Ascending aorta (tissue), 2 donors: ENCODE measurements at regions not wholly inside any gene's neighbourhood (a gene's known extent, or its start where the extent isn't known, plus 50 kb on each side); places are given as distances from the start of the nearest gene placed in this dataset.

Experiments used
- DNase-seq, 2 donors: peaks; one replicate each; pipeline ENCODE4 v3.0.0-alpha.2; 2019; ENCODE audit warnings: low spot score in 2 of 2
- H3K27ac ChIP-seq, 2 donors: fragments of 200-600 bp; sonication (generic); one replicate each; pipeline ENCODE4 v1.5.1; 2016 to 2017; ENCODE audit warnings: mild to moderate bottlenecking in 1 of 2
- H3K27me3 ChIP-seq: fragments of 200-600 bp; sonication (generic); one replicate; pipeline ENCODE4 v1.5.1; 2017
- H3K36me3 ChIP-seq, 2 donors: fragments of 200-600 bp; sonication (generic); one replicate each; pipeline ENCODE4 v1.5.1; 2016
- H3K4me1 ChIP-seq, 2 donors: fragments of 200-600 bp; sonication (generic); one replicate each; pipeline ENCODE4 v1.5.1; 2016 to 2017; ENCODE audit warnings: mild to moderate bottlenecking in 1 of 2
- H3K4me3 ChIP-seq, 2 donors: fragments of 200-600 bp; sonication (generic); one replicate each; pipeline ENCODE4 v1.5.1; 2016 to 2017; ENCODE audit warnings: mild to moderate bottlenecking in 1 of 2
- H3K9me3 ChIP-seq, 2 donors: fragments of 200-600 bp; sonication (generic); one replicate each; pipeline ENCODE4 v1.5.1; 2016
- intact Hi-C: fragments of 100-400 bp; cut with DNase I; formaldehyde crosslinking; loops from one replicate; pipeline ENCODE4 v1.15.1; 2023
- TF ChIP-seq, protein P1 (sequence below), 3 experiments: fragments of 200-600 bp in 2 of 3; fragments of 450-650 bp in 1 of 3; sonication (generic) in 2 of 3; IDR thresholded peaks; one replicate each; pipeline ENCODE4 v1.5.1; 2016 to 2019; ENCODE audit warnings: antibody characterized with exemption in 3 of 3, mild to moderate bottlenecking in 1 of 3, moderate library complexity in 1 of 3

GRCh38 chr4:31999848-32000247, 1279.7 kb downstream of the PCDH7 start:
- Histone ChIP-seq H3K9me3 (no peaks in the 10 kb centered on the region), H3K4me1 (no peaks in the 10 kb centered on the region), H3K27ac (no peak overlapping the region), H3K27me3 (no peaks in the 10 kb centered on the region), H3K36me3 (no peaks in the 10 kb centered on the region), H3K4me3 (no peak overlapping the region)
- TF ChIP-seq, protein P1, sequence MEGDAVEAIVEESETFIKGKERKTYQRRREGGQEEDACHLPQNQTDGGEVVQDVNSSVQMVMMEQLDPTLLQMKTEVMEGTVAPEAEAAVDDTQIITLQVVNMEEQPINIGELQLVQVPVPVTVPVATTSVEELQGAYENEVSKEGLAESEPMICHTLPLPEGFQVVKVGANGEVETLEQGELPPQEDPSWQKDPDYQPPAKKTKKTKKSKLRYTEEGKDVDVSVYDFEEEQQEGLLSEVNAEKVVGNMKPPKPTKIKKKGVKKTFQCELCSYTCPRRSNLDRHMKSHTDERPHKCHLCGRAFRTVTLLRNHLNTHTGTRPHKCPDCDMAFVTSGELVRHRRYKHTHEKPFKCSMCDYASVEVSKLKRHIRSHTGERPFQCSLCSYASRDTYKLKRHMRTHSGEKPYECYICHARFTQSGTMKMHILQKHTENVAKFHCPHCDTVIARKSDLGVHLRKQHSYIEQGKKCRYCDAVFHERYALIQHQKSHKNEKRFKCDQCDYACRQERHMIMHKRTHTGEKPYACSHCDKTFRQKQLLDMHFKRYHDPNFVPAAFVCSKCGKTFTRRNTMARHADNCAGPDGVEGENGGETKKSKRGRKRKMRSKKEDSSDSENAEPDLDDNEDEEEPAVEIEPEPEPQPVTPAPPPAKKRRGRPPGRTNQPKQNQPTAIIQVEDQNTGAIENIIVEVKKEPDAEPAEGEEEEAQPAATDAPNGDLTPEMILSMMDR (IDR thresholded peaks at IDR 0.05), result no peak
- intact Hi-C loops, result no loop called here
- no peak for DNase-seq

DNA sequence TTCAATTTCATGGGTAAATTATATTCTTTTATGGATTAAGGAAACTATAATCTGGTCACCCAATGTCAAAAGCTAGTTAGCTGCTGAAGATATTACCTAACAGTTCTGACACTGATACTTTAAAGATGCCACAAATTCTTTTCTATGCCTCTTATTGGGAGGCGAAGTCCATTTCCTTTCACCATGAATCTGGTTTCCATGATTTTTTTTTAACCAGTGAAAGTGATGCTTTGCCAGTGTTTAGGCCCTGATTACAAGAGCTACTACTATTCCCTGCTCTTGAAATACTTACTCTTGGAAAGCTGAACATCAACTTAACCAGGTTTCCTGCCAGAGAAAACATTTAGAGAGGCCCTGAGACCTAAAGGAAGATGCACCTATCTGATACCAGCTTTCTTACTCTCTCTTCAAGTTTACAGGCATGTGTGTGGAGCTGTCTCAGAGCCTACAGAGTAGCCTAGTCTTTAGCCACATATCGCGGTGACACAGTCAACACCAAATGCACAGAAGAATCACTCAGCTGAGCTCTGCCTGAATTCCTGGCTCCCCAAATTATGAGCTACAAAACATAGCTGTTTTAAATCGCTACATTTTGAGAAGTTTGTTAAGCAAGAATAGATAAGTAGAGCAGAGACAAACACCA, 1280.8 kb downstream of the PCDH7 start:
- TF ChIP-seq, protein P1 (IDR thresholded peaks at IDR 0.05), result no peak
- H3K9me3 ChIP-seq, result no peaks in the 10 kb centered on the region
- H3K27ac ChIP-seq, result no peak overlapping the region
- H3K27me3 ChIP-seq, result no peaks in the 10 kb centered on the region
- intact Hi-C loops, result no loop called here
- no peaks in the 10 kb centered on the region for H3K36me3 ChIP-seq
- no peak overlapping the region for H3K4me3 ChIP-seq
- no peaks in the 10 kb centered on the region for H3K4me1 ChIP-seq
- DNase-seq, result no peak

DNA sequence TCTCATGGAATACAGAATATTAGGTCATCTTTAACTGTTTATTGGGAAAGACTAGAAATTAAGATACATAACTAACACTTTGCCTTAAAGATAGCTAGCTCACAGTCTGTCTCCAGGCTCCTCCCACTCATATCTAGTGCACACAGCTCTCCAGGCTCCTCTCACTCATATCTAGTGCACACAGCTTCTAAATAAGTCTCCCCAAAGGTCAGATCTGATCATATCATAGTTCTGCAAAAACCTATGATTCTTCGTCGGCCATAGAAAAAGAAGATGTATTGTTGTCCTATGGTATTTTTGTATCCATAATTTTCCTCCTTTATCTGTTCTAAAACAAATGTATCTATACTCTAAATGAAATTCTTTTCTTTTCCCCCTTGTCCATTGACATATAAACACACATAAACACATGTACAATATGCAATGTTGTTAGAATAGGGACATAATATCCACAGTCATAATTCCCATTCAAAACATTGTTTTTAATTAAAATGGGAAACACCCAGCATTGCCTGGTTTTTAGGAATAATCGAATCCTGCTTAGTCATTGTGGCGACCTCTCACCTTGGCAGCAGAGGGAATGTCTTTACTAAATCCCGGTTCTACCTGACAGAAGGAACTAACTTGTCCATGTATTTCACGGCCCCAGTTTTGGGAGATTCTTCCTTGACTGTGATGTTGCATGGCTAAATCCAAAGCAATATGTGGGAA, 1282.0 kb downstream of the PCDH7 start:
- Histone ChIP-seq H3K27me3 (no peaks in the 10 kb centered on the region), H3K9me3 (no peaks in the 10 kb centered on the region), H3K4me1 (no peaks in the 10 kb centered on the region), H3K27ac (no peak overlapping the region), H3K4me3 (no peak overlapping the region), H3K36me3 (no peaks in the 10 kb centered on the region)
- no peak for DNase-seq
- TF ChIP-seq, protein P1 (IDR thresholded peaks at IDR 0.05), result no peak
- intact Hi-C loops, result no loop called here

GRCh38 chr4:32003548-32003947, 1283.4 kb downstream of the PCDH7 start:
- TF ChIP-seq, protein P1 (IDR thresholded peaks at IDR 0.05), result no peak
- intact Hi-C loops, result no loop called here
- DNase-seq, result no peak

GRCh38 chr4:32010221-32010620, 1290.1 kb downstream of the PCDH7 start:
- no peak overlapping the region for H3K4me3 ChIP-seq
- no peak overlapping the region for H3K27ac ChIP-seq
- no peak for DNase-seq
- no peaks in the 10 kb centered on the region for H3K36me3 ChIP-seq
- TF ChIP-seq, protein P1 (IDR thresholded peaks at IDR 0.05), result no peak
- intact Hi-C loops, result no loop called here
- no peaks in the 10 kb centered on the region for H3K27me3 ChIP-seq
- no peaks in the 10 kb centered on the region for H3K4me1 ChIP-seq
- H3K9me3 ChIP-seq, result no peaks in the 10 kb centered on the region

More at GRCh38 chr4:32003548-32003947, 1283.4 kb downstream of the PCDH7 start:
- no peaks in the 10 kb centered on the region for H3K36me3 ChIP-seq
- H3K4me3 ChIP-seq, result no peak overlapping the region
- no peak overlapping the region for H3K27ac ChIP-seq
- H3K4me1 ChIP-seq, result no peaks in the 10 kb centered on the region
- H3K9me3 ChIP-seq, result no peaks in the 10 kb centered on the region
- no peaks in the 10 kb centered on the region for H3K27me3 ChIP-seq
